Naive B cell (primary cell): ENCODE measurements at regions not wholly inside any gene's neighbourhood (a gene's known extent, or its start where the extent isn't known, plus 50 kb on each side); places are given as distances from the start of the nearest gene placed in this dataset.
A peak's percentile ranks its signal among the peaks of the same experiment; 100 is the strongest.

Experiments used
- ATAC-seq, 2 donors: fragments of 150-1000 bp; cut with Tn5 transposase; 2 replicates each; pipeline ENCODE4 v1.10.0; 2021; ENCODE audit warnings: low read depth in 2 of 2, mild to moderate bottlenecking in 2 of 2, moderate library complexity in 2 of 2
- DNase-seq: peaks from one replicate; pipeline ENCODE4 v3.0.0; 2022
- H3K27ac Mint-ChIP-seq, 6 donors: one replicate each; pipeline ENCODE4 v1.8.0; 2020 to 2022; ENCODE audit warnings: mild to moderate bottlenecking in 6 of 6, mixed read lengths in 6 of 6, moderate library complexity in 5 of 6, inconsistent platforms in 2 of 6
- H3K27me3 Mint-ChIP-seq, 3 donors: one replicate each; pipeline ENCODE4 v1.8.0; 2021 to 2022; ENCODE audit warnings: mixed read lengths in 3 of 3, mild to moderate bottlenecking in 1 of 3
- H3K36me3 Mint-ChIP-seq, 2 donors: one replicate each; pipeline ENCODE4 v1.8.0; 2020 to 2022; ENCODE audit warnings: mixed read lengths in 2 of 2, inconsistent platforms in 1 of 2, mild to moderate bottlenecking in 1 of 2
- H3K4me1 Mint-ChIP-seq, 3 donors: one replicate each; pipeline ENCODE4 v1.8.0; 2020 to 2022; ENCODE audit warnings: mixed read lengths in 3 of 3, inconsistent platforms in 1 of 3, mild to moderate bottlenecking in 1 of 3, moderate library complexity in 1 of 3
- H3K4me3 Mint-ChIP-seq, 8 donors: one replicate each; pipeline ENCODE4 v1.8.0; 2020 to 2022; ENCODE audit warnings: mild to moderate bottlenecking in 8 of 8, mixed read lengths in 8 of 8, moderate library complexity in 8 of 8, inconsistent platforms in 2 of 8
- H3K9me3 Mint-ChIP-seq, 7 donors: one replicate each; pipeline ENCODE4 v1.8.0; 2020 to 2022; ENCODE audit warnings: mixed read lengths in 7 of 7, mild to moderate bottlenecking in 5 of 7, inconsistent platforms in 2 of 7, moderate library complexity in 1 of 7

- Mint-ChIP-seq H3K36me3 (no peaks in the 10 kb centered on the region), H3K27ac (no peak overlapping the region), H3K27me3 (peaks cover 0 to 4% (median 0%) of the 10 kb centered on the region in 3 donors), H3K4me3 (no peak overlapping the region), H3K4me1 (peaks cover 0 to 3% (median 0%) of the 10 kb centered on the region in 3 donors), H3K9me3 (peaks cover 0 to 2% (median 0%) of the 10 kb centered on the region in 7 donors)
- DNase-seq: no peak
- ATAC-seq: no peak
Measured at GRCh38 chr2:63755216-63755615, 86.5 kb upstream of the UGP2 start.

DNA sequence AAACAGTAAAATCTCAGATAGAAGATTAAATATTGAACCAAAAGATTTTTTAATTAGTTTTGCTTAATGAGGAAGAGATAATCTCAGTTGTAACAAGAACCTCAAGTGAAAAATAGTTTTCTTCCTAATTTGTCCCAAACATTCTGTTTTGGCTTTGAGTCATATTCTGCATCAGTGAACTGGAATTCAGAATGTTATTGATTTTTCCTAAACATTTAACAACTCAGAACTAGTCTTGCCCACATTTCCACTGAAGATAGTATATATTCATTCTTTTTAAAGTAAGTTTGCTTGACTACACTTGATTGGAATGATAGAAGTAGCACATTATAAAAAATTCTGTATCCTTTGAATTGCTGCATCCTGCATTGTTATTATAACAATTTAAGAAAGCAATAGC is 85.7 kb upstream of the UGP2 start:
- no peak overlapping the region for H3K4me3 Mint-ChIP-seq
- H3K4me1 Mint-ChIP-seq: peaks cover 0 to 3% (median 0%) of the 10 kb centered on the region in 3 donors
- H3K27ac Mint-ChIP-seq: no peak overlapping the region
- DNase-seq (no peak), ATAC-seq (no peak)
- H3K27me3 Mint-ChIP-seq: peaks cover 0 to 4% (median 0%) of the 10 kb centered on the region in 3 donors
- H3K36me3 Mint-ChIP-seq: no peaks in the 10 kb centered on the region
- H3K9me3 Mint-ChIP-seq: peaks cover 0 to 2% (median 0%) of the 10 kb centered on the region in 7 donors

- DNase-seq (no peak), ATAC-seq (no peak)
- Mint-ChIP-seq H3K4me3 (no peak overlapping the region), H3K4me1 (no peaks in the 10 kb centered on the region), H3K9me3 (peaks cover 0 to 18% (median 11%) of the 10 kb centered on the region in 7 donors), H3K27me3 (no peaks in the 10 kb centered on the region), H3K36me3 (no peaks in the 10 kb centered on the region), H3K27ac (no peak overlapping the region)
Measured at GRCh38 chr2:63763391-63763941, 78.2 kb upstream of the UGP2 start.

- DNase-seq (no peak), ATAC-seq (no peak)
- Mint-ChIP-seq H3K9me3 (peaks cover 0 to 21% (median 12%) of the 10 kb centered on the region in 7 donors), H3K4me3 (no peak overlapping the region), H3K4me1 (no peaks in the 10 kb centered on the region), H3K27me3 (no peaks in the 10 kb centered on the region), H3K36me3 (no peaks in the 10 kb centered on the region), H3K27ac (no peak overlapping the region)
Measured at GRCh38 chr2:63764630-63765029, 77.1 kb upstream of the UGP2 start.

DNA sequence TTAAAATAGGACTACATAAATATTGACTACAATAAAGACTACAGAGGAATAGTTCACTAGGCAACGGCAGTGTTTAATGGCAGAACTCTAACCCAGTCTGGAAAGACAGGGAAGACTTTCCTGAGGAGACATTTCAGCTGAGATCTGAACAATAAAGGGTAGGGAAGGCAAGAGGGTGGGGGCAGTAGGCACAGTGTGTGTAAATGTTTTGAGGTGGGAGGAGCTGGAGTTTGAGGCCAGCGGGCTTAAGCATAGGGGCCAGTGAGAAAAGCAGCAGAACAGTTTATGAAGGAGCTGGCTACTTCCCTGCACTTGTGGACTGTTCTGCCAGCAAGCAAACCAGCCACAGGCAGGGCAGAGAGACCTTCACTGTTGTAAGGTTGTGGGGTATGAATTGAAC is 76.6 kb upstream of the UGP2 start:
- H3K27ac Mint-ChIP-seq: no peak overlapping the region

DNA sequence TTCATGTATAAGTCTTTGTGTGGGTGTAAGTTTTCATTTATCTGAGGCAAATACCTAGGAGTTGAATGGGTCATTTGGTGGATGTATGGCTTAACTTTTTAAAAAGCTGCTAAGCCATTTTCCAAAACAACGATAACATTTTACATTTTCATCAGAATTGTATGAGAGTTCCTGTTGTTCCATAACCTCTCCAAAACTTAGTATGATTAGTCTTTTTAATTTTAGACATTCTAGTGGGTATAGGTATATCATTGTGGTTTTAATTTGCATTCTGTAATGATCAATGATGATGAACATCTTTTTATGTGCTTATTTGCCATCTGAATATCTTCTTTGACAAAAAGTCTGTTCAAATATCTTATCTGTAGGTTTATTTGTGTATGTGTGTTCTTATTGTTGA is 74.4 kb upstream of the UGP2 start:
- DNase-seq (no peak), ATAC-seq (no peak)
- Mint-ChIP-seq H3K36me3 (no peaks in the 10 kb centered on the region), H3K9me3 (peaks cover 0 to 21% (median 17%) of the 10 kb centered on the region in 7 donors), H3K4me1 (no peaks in the 10 kb centered on the region), H3K4me3 (no peak overlapping the region), H3K27me3 (no peaks in the 10 kb centered on the region), H3K27ac (no peak overlapping the region)

More for the DNA sequence above, 76.6 kb upstream of the UGP2 start:
- Mint-ChIP-seq H3K4me1 (no peaks in the 10 kb centered on the region), H3K36me3 (no peaks in the 10 kb centered on the region), H3K9me3 (peaks cover 0 to 21% (median 12%) of the 10 kb centered on the region in 7 donors), H3K27me3 (no peaks in the 10 kb centered on the region), H3K4me3 (no peak overlapping the region)
- DNase-seq: no peak
- ATAC-seq: no peak

DNA sequence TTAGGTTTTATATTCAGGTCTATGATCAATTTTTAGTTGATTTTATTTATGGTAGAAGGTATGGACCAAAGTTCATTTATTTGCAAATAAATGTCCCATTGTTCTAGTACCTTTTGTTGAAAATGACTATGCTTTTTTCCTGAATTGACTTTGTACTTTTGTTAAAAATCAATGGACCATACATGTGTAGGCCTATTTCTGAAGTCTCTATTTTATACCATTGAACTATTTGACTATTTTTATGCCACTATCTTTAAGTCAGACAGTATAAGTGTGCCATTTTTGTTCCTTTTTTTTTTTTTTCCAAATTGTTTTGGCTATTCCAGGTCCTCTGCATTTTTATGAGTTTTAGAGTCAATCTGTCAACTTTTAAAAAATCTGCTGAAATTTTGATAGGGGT is 73.6 kb upstream of the UGP2 start:
- Mint-ChIP-seq H3K4me1 (no peaks in the 10 kb centered on the region), H3K27ac (peak overlapping the region in 1 of 6 donors; percentile 69), H3K27me3 (no peaks in the 10 kb centered on the region), H3K4me3 (no peak overlapping the region), H3K36me3 (no peaks in the 10 kb centered on the region), H3K9me3 (peaks cover 0 to 21% (median 17%) of the 10 kb centered on the region in 7 donors)
- ATAC-seq (no peak), DNase-seq (no peak)

- Mint-ChIP-seq H3K36me3 (no peaks in the 10 kb centered on the region), H3K4me1 (no peaks in the 10 kb centered on the region), H3K4me3 (no peak overlapping the region), H3K9me3 (peaks cover 0 to 21% (median 17%) of the 10 kb centered on the region in 7 donors), H3K27ac (no peak overlapping the region), H3K27me3 (no peaks in the 10 kb centered on the region)
- ATAC-seq (no peak), DNase-seq (no peak)
Measured at GRCh38 chr2:63769915-63770314, 71.8 kb upstream of the UGP2 start.

- ATAC-seq: no peak
- H3K4me3 Mint-ChIP-seq: no peak overlapping the region
- H3K27ac Mint-ChIP-seq: peak overlapping the region in 1 of 6 donors; percentile 27
- no peaks in the 10 kb centered on the region for H3K27me3 Mint-ChIP-seq
- no peaks in the 10 kb centered on the region for H3K36me3 Mint-ChIP-seq
- H3K9me3 Mint-ChIP-seq: peaks cover 0 to 31% (median 12%) of the 10 kb centered on the region in 7 donors
- DNase-seq: no peak
- no peaks in the 10 kb centered on the region for H3K4me1 Mint-ChIP-seq
Measured at GRCh38 chr2:63772061-63772460, 69.6 kb upstream of the UGP2 start.

DNA sequence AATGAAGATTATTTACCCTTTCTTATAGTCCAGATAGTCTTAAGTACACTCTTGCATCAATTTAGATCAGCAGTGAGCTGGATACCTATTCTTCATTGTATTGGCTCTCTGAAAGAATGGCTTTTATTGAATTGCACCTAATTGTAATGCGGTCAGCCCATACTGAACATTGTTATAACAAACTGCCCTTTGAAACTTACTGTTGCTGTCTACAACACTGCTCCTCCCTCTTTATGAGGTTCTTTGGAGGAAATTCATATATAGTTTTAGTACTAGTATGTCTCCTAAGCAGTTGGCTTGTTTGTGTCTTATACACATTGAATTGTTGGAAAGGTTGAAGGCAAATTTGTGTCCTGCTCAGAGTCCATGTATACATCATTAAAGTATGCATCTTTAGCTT is 66.5 kb upstream of the UGP2 start:
- peaks cover 0 to 18% (median 4%) of the 10 kb centered on the region in 7 donors for H3K9me3 Mint-ChIP-seq
- no peaks in the 10 kb centered on the region for H3K4me1 Mint-ChIP-seq
- DNase-seq (no peak), ATAC-seq (no peak)
- no peaks in the 10 kb centered on the region for H3K27me3 Mint-ChIP-seq
- no peak overlapping the region for H3K4me3 Mint-ChIP-seq
- no peak overlapping the region for H3K27ac Mint-ChIP-seq
- no peaks in the 10 kb centered on the region for H3K36me3 Mint-ChIP-seq

DNA sequence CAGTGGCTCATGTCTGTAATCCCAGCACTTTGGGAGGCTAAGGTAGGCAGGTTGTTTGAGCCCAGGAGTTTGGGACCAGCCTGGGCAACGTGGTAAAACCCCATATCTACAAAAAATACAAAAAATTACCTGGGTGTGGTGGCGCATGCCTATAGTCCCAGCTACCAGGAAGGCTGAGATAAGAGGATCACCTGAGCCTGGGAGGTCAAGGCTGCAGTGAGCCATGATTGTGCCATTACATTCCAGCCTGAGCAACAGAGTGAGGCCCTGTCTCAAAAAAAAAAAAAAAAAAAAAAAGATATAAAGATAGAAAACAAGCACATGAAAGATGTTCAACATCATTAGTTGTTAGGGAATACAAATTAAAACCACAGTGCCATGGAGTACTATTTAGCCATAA is 65.3 kb upstream of the UGP2 start:
- Mint-ChIP-seq H3K4me1 (no peaks in the 10 kb centered on the region), H3K36me3 (no peaks in the 10 kb centered on the region), H3K4me3 (no peak overlapping the region), H3K27ac (no peak overlapping the region), H3K9me3 (peaks cover 0 to 18% (median 4%) of the 10 kb centered on the region in 7 donors), H3K27me3 (no peaks in the 10 kb centered on the region)
- ATAC-seq (no peak), DNase-seq (no peak)

DNA sequence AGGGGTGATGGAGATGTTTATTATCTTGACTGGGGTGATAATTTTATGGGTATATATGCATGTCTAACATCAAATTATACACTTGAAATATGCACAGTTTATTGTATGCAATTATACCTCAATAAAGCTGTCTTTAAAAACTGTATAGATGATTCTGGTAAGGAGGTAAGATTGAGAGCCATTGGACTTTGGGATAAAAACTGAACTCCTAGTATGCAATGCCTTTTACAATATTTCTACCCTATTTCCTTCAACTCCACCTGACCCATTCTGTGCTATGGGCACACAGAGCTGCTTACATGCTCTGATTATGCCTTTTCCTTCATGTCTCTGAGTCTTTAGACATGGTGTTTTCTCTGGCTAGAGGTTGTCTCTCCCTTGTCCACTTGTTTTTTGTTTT is 63.9 kb upstream of the UGP2 start:
- Mint-ChIP-seq H3K27ac (no peak overlapping the region), H3K9me3 (peaks cover 0 to 10% (median 4%) of the 10 kb centered on the region in 7 donors), H3K4me1 (no peaks in the 10 kb centered on the region), H3K4me3 (no peak overlapping the region), H3K36me3 (no peaks in the 10 kb centered on the region), H3K27me3 (no peaks in the 10 kb centered on the region)
- no peak for ATAC-seq
- no peak for DNase-seq

DNA sequence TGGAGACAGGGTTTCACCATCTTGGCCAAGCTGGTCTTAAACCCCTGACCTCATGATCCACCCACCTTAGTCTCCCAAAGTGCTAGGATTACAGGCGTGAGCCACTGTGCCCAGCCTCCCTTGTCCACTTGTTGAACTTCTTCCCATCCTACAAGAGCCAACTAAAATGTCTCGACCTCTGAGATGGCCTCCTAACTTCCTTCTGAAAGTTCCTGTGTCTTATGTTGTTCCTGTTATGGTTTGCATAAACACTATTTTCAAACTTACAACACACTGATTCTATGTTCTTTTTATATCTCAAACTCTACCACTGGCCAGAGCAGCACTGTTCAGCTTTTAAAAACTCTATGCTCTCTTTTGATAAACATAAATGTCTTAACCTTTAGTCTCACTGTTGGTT is 63.3 kb upstream of the UGP2 start:
- Mint-ChIP-seq H3K4me3 (no peak overlapping the region), H3K27me3 (no peaks in the 10 kb centered on the region), H3K36me3 (no peaks in the 10 kb centered on the region), H3K27ac (peak overlapping the region in 1 of 6 donors; percentile 34), H3K9me3 (peaks cover 0 to 10% (median 4%) of the 10 kb centered on the region in 7 donors), H3K4me1 (no peaks in the 10 kb centered on the region)
- no peak for ATAC-seq
- DNase-seq: no peak

- Mint-ChIP-seq H3K4me3 (no peak overlapping the region), H3K4me1 (no peaks in the 10 kb centered on the region), H3K27me3 (no peaks in the 10 kb centered on the region), H3K36me3 (no peaks in the 10 kb centered on the region), H3K27ac (no peak overlapping the region), H3K9me3 (peaks cover 0 to 10% (median 4%) of the 10 kb centered on the region in 7 donors)
- ATAC-seq: no peak
- no peak for DNase-seq
Measured at GRCh38 chr2:63780518-63781155, 61.1 kb upstream of the UGP2 start.
